Keratinocyte (primary cell): ENCODE measurements at regions not wholly inside any gene's neighbourhood (a gene's known extent, or its start where the extent isn't known, plus 50 kb on each side); places are given as distances from the start of the nearest gene placed in this dataset.

ENCODE experiments used
- DNase-seq: peaks from one replicate; pipeline ENCODE4 v3.0.0-alpha.2; 2011; ENCODE audit warnings: low read depth, missing footprints, low spot score
- FAIRE-seq: peaks from 2 replicates; lab custom pipeline; 2011; peaks lifted over from hg19 to GRCh38; lab: Jason Lieb, UNC
- H2AFZ ChIP-seq: 2 replicates; pipeline ENCODE4 v1.6.0; 2012; ENCODE audit warnings: low read length, control low read depth, inconsistent platforms; ENCODE audit not compliant: control insufficient read depth
- H3K27ac ChIP-seq: 2 replicates; pipeline ENCODE4 v1.5.1; 2011; ENCODE audit warnings: low read length; ENCODE audit not compliant: control insufficient read depth, insufficient read depth
- H3K27me3 ChIP-seq: 3 replicates; pipeline ENCODE4 v1.6.0; 2011; ENCODE audit warnings: low read length; ENCODE audit not compliant: control insufficient read depth, insufficient read depth; ENCODE audit errors: extremely low read depth
- H3K36me3 ChIP-seq, 2 experiments: 2 replicates in 1 of 2; 3 replicates in 1 of 2; pipeline ENCODE4 v1.5.1; 2011; ENCODE audit warnings: low read length in 2 of 2, mild to moderate bottlenecking in 1 of 2; ENCODE audit not compliant: control insufficient read depth in 2 of 2, insufficient read depth in 2 of 2; ENCODE audit errors: extremely low read depth in 1 of 2
- H3K4me1 ChIP-seq: 3 replicates; pipeline ENCODE4 v1.5.1; 2011; ENCODE audit warnings: low read length; ENCODE audit not compliant: control insufficient read depth, insufficient read depth; ENCODE audit errors: extremely low read depth
- H3K4me2 ChIP-seq: 3 replicates; pipeline ENCODE4 v1.6.0; 2011; ENCODE audit warnings: low read depth, low read length; ENCODE audit not compliant: control insufficient read depth, insufficient read depth; ENCODE audit errors: extremely low read depth
- H3K4me3 ChIP-seq, 3 experiments: fragments of 200-600 bp in 1 of 3; sonication (generic) in 1 of 3; 2 replicates in 2 of 3; 3 replicates in 1 of 3; pipeline ENCODE4 v1.5.1; 2011 to 2016; ENCODE audit warnings: low read length in 3 of 3, mild to moderate bottlenecking in 3 of 3, control low read depth in 2 of 3, inconsistent platforms in 1 of 3, low read depth in 1 of 3, mixed read lengths in 1 of 3, mixed run types in 1 of 3, moderate library complexity in 1 of 3; ENCODE audit not compliant: control insufficient read depth in 2 of 3, insufficient read depth in 2 of 3; ENCODE audit errors: extremely low read depth in 1 of 3
- H3K79me2 ChIP-seq: 2 replicates; pipeline ENCODE4 v1.6.0; 2012; ENCODE audit warnings: low read length; ENCODE audit not compliant: control insufficient read depth, insufficient read depth
- H3K9ac ChIP-seq: 3 replicates; pipeline ENCODE4 v1.6.0; 2011; ENCODE audit warnings: low read length; ENCODE audit not compliant: control insufficient read depth, insufficient read depth; ENCODE audit errors: extremely low read depth
- H3K9me1 ChIP-seq: 3 replicates; pipeline ENCODE4 v1.6.0; 2011; ENCODE audit warnings: low read length; ENCODE audit not compliant: control insufficient read depth, insufficient read depth; ENCODE audit errors: extremely low read depth
- H3K9me3 ChIP-seq: 2 replicates; pipeline ENCODE4 v1.5.1; 2012; ENCODE audit warnings: low read depth, low read length; ENCODE audit not compliant: control insufficient read depth
- H4K20me1 ChIP-seq: 3 replicates; pipeline ENCODE4 v1.6.0; 2011; ENCODE audit warnings: low read length; ENCODE audit not compliant: control insufficient read depth, insufficient read depth; ENCODE audit errors: extremely low read depth
- CTCF ChIP-seq, 3 experiments: IDR thresholded peaks in 1 of 3; conservative IDR thresholded peaks in 1 of 3; optimal IDR thresholded peaks in 1 of 3; 2 replicates in 2 of 3; 3 replicates in 1 of 3; pipeline versions ENCODE3 to v1.5.1; 2011; ENCODE audit warnings: low read length in 3 of 3, mild to moderate bottlenecking in 3 of 3, moderate library complexity in 2 of 3, control low read depth in 1 of 3, inconsistent platforms in 1 of 3; ENCODE audit not compliant: insufficient read depth in 2 of 3; ENCODE audit errors: extremely low read depth in 1 of 3
- EZH2 ChIP-seq: IDR thresholded peaks from one replicate; pipeline ENCODE4 v1.6.1; 2012; ENCODE audit warnings: inconsistent platforms, mild to moderate bottlenecking, low read length, moderate library complexity
- dilution Hi-C: fragments of 300-500 bp; cut with MboI; formaldehyde crosslinking; loops from one replicate; pipeline ENCODE4 v1.7.0; 2020; ENCODE audit warnings: low sequenced_read_pairs; ENCODE audit not compliant: extremely low pct_ligation_motif_present

GRCh38 chr2:76641506-76641905, 880.7 kb downstream of the LRRTM4 start:
- FAIRE-seq (no peak), DNase-seq (no peak)
- TF ChIP-seq EZH2, result no peak
- TF ChIP-seq CTCF (optimal IDR thresholded peaks at IDR 0.05 in 1 of 3, IDR thresholded peaks at IDR 0.05 in 1 of 3, conservative IDR thresholded peaks at IDR 0.05 in 1 of 3; ENCODE audit: extremely low read depth in 1 of 3, insufficient read depth in 2 of 3, low read length in 3 of 3), result no peak
- Histone ChIP-seq H3K36me3 (no peaks in the 10 kb centered on the region), H3K4me1 (no peaks in the 10 kb centered on the region), H3K9me3 (no peaks in the 10 kb centered on the region), H3K27ac (no peak overlapping the region), H3K27me3 (no peaks in the 10 kb centered on the region), H3K4me2 (no peak overlapping the region), H3K4me3 (no peak overlapping the region), H4K20me1 (no peaks in the 10 kb centered on the region), H3K9me1 (no peaks in the 10 kb centered on the region), H3K9ac (no peak overlapping the region), H3K79me2 (no peaks in the 10 kb centered on the region), H2AFZ (no peak overlapping the region)
- dilution Hi-C loops, result no loop called here

GRCh38 chr2:76640905-76641304, 881.3 kb downstream of the LRRTM4 start:
- no peaks in the 10 kb centered on the region for H3K79me2 ChIP-seq
- no peaks in the 10 kb centered on the region for H3K27me3 ChIP-seq
- FAIRE-seq (no peak), DNase-seq (no peak)
- H3K9me3 ChIP-seq, result no peaks in the 10 kb centered on the region
- no peak overlapping the region for H3K27ac ChIP-seq
- no peak overlapping the region for H3K4me3 ChIP-seq
- dilution Hi-C loops, result no loop called here
- no peaks in the 10 kb centered on the region for H3K4me1 ChIP-seq
- H3K4me2 ChIP-seq, result no peak overlapping the region
- no peaks in the 10 kb centered on the region for H3K36me3 ChIP-seq
- no peaks in the 10 kb centered on the region for H3K9me1 ChIP-seq
- no peak overlapping the region for H2AFZ ChIP-seq
- H3K9ac ChIP-seq, result no peak overlapping the region
- TF ChIP-seq CTCF (optimal IDR thresholded peaks at IDR 0.05 in 1 of 3, IDR thresholded peaks at IDR 0.05 in 1 of 3, conservative IDR thresholded peaks at IDR 0.05 in 1 of 3; ENCODE audit: extremely low read depth in 1 of 3, insufficient read depth in 2 of 3, low read length in 3 of 3) (no peak), EZH2 (no peak)
- no peaks in the 10 kb centered on the region for H4K20me1 ChIP-seq
